Brain microvascular endothelial cell (primary cell): ENCODE measurements at regions not wholly inside any gene's neighbourhood (a gene's known extent, or its start where the extent isn't known, plus 50 kb on each side); places are given as distances from the start of the nearest gene placed in this dataset.

Experiments used
- DNase-seq: peaks from one replicate; pipeline ENCODE4 v3.0.0-alpha.2; 2020
- H3K27ac ChIP-seq: fragments of 250-450 bp; sonication (Bioruptor Pico); 2 replicates; pipeline ENCODE4 v1.5.1; 2020; ENCODE audit warnings: mild to moderate bottlenecking, moderate library complexity
- H3K27me3 ChIP-seq: fragments of 250-450 bp; sonication (Bioruptor Pico); replicated peaks from 2 replicates; pipeline ENCODE4 v1.5.1; 2020; ENCODE audit warnings: mild to moderate bottlenecking
- H3K36me3 ChIP-seq: fragments of 250-450 bp; sonication (Bioruptor Pico); replicated peaks from 2 replicates; pipeline ENCODE4 v1.5.1; 2020; ENCODE audit warnings: mild to moderate bottlenecking
- H3K4me3 ChIP-seq: 2 replicates; pipeline ENCODE4 v1.5.1; 2011; ENCODE audit warnings: low read depth, mild to moderate bottlenecking, control low read depth, low read length, moderate library complexity
- in situ Hi-C: cut with HindIII; loops from 2 replicates; pipeline ENCODE4 v1.10.0; 2017; ENCODE audit warnings: low sequenced_read_pairs, low pct_ligation_motif_present
- TF ChIP-seq, protein P1 (sequence below): IDR thresholded peaks from 2 replicates; pipeline ENCODE4 v1.5.1; 2011; ENCODE audit warnings: low read depth, mild to moderate bottlenecking, moderate library complexity, low read length, control low read depth, inconsistent platforms; ENCODE audit errors: missing control alignments

DNA sequence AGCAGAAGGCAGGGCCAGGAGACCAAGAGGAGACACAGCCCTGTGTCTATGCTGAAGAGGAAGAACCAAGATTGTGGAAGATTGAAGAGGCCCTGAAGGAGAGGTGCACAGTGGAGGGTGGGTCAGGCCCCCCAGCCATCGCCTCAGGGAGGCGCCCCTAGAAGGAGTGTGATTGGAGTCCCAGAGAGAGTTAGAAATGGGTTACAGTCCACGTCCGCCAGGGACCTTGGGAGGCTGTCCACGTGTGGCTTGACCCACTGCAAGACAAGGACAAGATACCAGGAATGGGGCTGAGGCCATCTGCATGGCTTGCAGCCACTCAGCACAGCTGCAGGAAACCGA lies 375.1 kb downstream of the NPHP4 start:
- in situ Hi-C loops = no loop called here
- Histone ChIP-seq H3K27me3 (no peaks in the 10 kb centered on the region), H3K27ac (no peak overlapping the region), H3K4me3 (no peak overlapping the region), H3K36me3 (no peaks in the 10 kb centered on the region)
- TF ChIP-seq, protein P1, sequence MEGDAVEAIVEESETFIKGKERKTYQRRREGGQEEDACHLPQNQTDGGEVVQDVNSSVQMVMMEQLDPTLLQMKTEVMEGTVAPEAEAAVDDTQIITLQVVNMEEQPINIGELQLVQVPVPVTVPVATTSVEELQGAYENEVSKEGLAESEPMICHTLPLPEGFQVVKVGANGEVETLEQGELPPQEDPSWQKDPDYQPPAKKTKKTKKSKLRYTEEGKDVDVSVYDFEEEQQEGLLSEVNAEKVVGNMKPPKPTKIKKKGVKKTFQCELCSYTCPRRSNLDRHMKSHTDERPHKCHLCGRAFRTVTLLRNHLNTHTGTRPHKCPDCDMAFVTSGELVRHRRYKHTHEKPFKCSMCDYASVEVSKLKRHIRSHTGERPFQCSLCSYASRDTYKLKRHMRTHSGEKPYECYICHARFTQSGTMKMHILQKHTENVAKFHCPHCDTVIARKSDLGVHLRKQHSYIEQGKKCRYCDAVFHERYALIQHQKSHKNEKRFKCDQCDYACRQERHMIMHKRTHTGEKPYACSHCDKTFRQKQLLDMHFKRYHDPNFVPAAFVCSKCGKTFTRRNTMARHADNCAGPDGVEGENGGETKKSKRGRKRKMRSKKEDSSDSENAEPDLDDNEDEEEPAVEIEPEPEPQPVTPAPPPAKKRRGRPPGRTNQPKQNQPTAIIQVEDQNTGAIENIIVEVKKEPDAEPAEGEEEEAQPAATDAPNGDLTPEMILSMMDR = no peak
- no peak for DNase-seq

GRCh38 chr1:5616366-5617178 lies 375.7 kb downstream of the NPHP4 start:
- no peak for DNase-seq

DNA sequence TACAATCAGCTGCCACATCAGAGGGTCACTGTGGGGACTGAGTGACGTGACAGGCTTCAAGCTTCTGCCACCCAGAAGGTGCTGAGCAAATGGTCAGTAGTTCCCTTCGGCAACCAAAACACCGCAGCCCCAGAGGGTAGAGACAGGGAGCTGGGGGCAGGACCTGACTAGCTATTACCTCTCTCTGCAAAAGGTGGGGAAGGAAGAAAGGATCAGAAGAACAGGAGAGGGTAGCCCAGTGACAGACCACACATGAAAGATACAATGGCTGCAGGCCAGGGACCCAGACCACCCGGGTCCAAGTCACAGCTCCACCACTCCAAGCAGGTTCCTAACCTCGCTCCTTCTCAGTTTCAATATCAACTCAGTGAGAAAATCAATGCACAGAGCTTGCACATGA lies 377.1 kb downstream of the NPHP4 start:
- TF ChIP-seq, protein P1 = no peak
- Histone ChIP-seq H3K27ac (no peak overlapping the region), H3K36me3 (no peaks in the 10 kb centered on the region), H3K27me3 (no peaks in the 10 kb centered on the region), H3K4me3 (no peak overlapping the region)
- in situ Hi-C loops = no loop called here
- no peak for DNase-seq

More at GRCh38 chr1:5616366-5617178, 375.7 kb downstream of the NPHP4 start:
- H3K36me3 ChIP-seq = no peaks in the 10 kb centered on the region
- H3K4me3 ChIP-seq = no peak overlapping the region
- no peak overlapping the region for H3K27ac ChIP-seq
- TF ChIP-seq, protein P1 = no peak
- in situ Hi-C loops = no loop called here
- no peaks in the 10 kb centered on the region for H3K27me3 ChIP-seq

GRCh38 chr1:5613900-5614299 lies 378.3 kb downstream of the NPHP4 start:
- Histone ChIP-seq H3K36me3 (no peaks in the 10 kb centered on the region), H3K27me3 (no peaks in the 10 kb centered on the region), H3K4me3 (no peak overlapping the region), H3K27ac (no peak overlapping the region)
- TF ChIP-seq, protein P1 = no peak
- DNase-seq = no peak
- in situ Hi-C loops = no loop called here

- Histone ChIP-seq H3K27ac (no peak overlapping the region), H3K4me3 (no peak overlapping the region), H3K36me3 (no peaks in the 10 kb centered on the region), H3K27me3 (no peaks in the 10 kb centered on the region)
- DNase-seq = no peak
- in situ Hi-C loops = no loop called here
- TF ChIP-seq, protein P1 = no peak
Observed at GRCh38 chr1:5611851-5612250, 380.4 kb downstream of the NPHP4 start.

GRCh38 chr1:5611431-5611830 lies 380.8 kb downstream of the NPHP4 start:
- Histone ChIP-seq H3K36me3 (no peaks in the 10 kb centered on the region), H3K4me3 (no peak overlapping the region), H3K27me3 (no peaks in the 10 kb centered on the region), H3K27ac (no peak overlapping the region)
- no peak for DNase-seq
- in situ Hi-C loops = no loop called here
- TF ChIP-seq, protein P1 = no peak
